Pons (tissue), 1 donor: ENCODE measurements at regions not wholly inside any gene's neighbourhood (a gene's known extent, or its start where the extent isn't known, plus 50 kb on each side); places are given as distances from the start of the nearest gene placed in this dataset.

Experiments
- DNase-seq: peaks from one replicate; pipeline ENCODE4 v3.0.0-alpha.2; 2016; ENCODE audit warnings: low spot score

DNA sequence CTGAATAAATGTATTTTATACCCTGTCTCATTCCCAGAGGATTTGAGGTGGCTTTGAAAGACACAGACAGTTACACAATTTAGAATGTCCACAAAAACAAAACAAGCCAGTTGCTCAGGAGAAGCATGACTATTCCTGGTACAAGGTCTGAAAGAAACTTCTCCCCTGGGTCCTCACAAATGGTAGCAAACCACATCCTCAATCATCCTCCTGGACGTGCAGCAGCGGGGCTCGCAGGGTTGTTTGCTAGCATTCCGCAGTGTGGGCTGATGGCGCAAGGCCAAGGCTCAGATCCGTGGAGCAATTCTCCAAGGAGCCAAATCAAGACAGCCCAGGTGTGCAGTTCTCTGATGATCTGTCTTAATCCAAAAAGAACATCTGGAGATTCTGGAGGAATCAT, 210.3 kb downstream of the ACTL7B start:
- no peak for DNase-seq

GRCh38 chr9:108643731-108644510, 211.9 kb downstream of the ACTL7B start:
- no peak for DNase-seq

DNA sequence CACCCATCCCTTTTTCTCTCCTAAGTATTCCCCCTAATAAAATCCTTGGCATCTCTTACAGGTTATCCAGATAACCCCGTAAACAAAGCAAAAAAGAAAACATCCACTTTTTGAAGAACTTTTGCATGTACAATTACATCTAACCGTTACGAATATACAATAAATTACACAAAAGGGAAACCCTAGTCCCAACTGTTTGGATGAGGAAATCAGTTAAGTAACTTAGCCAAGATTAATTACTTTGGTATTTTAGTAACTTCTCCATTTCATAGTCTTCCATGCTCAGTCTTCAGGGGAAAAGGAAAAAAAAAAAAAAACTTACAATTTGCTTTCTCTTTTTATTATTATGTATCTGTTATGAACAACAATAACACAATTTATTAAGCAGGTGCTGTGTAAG, 212.9 kb downstream of the ACTL7B start:
- no peak for DNase-seq

GRCh38 chr9:108640230-108640629, 215.6 kb downstream of the ACTL7B start:
- DNase-seq = no peak

GRCh38 chr9:108639696-108640095, 216.1 kb downstream of the ACTL7B start:
- DNase-seq = no peak

DNA sequence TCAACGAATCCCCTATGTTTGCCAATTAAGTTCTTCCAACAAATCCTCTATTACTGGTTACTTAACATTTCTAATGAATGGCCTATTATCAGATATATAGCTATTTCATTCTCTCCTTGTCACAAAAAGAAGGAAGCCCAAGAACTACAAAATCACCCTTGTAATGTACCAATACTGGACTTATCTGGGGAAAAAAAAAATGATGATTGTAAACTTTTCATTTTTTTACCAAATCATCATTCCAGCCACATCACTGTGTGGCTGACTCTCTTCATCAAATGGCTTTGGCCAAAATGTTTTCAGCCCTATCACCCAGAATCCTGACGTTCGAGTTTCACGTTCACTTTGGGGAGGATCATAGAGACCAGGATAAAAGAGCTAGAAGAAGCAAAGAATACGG, 216.7 kb downstream of the ACTL7B start:
- no peak for DNase-seq

DNA sequence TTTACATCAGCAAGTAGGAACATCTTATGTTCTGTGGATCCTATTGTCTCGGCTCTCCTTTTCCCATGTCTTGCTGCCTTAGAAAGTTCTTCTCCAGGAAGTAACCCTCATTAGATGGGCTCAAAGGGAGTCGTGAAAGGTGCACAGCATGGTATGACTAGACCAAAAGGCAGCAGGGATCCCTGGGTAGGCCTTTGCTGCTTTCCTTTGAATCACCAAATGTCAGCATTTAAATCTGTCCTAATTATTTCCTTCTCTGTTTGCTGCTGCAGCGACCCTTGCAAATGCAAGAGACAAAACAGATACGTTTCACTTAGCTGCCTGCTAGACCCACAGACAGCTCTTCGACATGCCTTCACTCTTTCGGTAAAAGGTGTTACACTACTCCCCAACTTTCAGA, 218.4 kb downstream of the ACTL7B start:
- no peak for DNase-seq

DNA sequence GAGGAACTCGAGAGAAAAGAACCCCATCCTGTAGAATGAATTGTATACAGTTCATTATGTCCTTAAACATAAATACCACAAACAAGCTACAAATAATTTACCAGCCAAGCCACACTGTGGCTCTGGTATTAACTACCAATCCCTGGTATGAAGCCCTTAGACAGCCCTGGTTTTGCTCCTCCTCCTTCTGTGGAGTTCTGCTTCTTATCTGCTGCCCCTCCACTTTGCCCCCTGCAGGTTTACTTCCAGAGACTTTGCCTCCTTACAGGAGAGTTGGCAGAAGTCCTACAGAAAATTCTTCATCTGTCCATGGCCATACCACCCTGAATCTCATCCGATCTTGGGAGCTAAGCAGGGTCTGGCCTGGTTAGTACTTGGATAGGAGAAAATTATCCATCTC, 219.8 kb downstream of the ACTL7B start:
- DNase-seq = no peak

DNA sequence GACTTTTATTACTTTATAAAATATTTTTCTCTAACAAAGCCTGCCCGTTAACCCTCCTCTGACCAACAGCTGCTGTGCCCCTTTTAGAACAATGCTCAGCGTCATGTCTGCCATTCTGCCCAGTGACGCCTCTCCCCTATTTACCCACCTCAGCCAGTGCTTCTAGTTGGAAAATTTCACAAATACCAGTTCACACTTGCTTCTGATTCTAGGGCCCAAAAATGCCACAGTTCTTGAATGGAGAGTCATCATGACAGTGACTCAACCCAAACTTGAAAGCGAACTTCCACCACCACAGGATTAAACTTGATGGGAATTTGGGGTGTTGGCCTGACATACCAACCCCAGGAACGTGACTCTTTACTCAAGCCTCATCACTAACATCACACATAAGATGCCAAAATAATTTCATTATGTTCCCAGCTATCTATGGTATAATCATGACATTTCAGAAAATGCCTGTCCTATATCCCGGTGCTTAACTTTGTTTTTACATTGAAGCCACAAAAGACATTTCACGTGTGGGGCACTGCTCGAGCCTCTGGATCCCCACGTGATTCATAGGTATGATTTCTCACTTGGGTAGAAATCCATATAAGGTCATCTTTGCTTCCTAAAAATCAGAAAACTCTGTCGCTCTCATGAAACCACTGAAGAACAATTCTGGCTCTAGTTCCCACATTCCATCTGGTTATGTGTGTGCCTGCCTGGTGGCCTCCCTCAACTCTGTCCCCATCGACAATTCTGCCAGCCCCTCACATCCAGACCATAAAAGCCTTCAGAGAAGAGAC, 220.9 kb downstream of the ACTL7B start:
- no peak for DNase-seq

DNA sequence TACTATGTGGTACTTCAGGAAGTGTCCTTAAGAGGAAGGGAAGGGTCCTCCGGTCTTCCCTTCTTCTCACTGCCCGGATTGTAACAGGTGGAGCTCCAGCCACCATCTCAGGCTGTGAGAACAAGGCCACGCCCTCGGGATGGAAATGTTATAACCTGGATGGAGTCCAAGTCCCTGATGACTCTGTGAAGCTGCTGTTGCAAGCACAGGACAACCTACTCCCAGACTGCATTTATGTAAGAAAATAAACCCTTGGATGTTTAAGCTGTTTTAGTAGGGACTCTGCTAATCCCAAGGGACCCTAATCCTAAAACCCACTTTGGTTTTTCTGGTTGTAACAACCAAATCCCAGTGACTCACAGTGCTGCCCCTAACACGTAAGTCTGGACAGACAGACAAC, 221.6 kb downstream of the ACTL7B start:
- no peak for DNase-seq

- DNase-seq = no peak
Measured at GRCh38 chr9:108631496-108632285, 224.1 kb downstream of the ACTL7B start.

GRCh38 chr9:108628316-108628715, 227.5 kb downstream of the ACTL7B start:
- DNase-seq = no peak

GRCh38 chr9:108626743-108627142, 229.0 kb downstream of the ACTL7B start:
- no peak for DNase-seq

DNA sequence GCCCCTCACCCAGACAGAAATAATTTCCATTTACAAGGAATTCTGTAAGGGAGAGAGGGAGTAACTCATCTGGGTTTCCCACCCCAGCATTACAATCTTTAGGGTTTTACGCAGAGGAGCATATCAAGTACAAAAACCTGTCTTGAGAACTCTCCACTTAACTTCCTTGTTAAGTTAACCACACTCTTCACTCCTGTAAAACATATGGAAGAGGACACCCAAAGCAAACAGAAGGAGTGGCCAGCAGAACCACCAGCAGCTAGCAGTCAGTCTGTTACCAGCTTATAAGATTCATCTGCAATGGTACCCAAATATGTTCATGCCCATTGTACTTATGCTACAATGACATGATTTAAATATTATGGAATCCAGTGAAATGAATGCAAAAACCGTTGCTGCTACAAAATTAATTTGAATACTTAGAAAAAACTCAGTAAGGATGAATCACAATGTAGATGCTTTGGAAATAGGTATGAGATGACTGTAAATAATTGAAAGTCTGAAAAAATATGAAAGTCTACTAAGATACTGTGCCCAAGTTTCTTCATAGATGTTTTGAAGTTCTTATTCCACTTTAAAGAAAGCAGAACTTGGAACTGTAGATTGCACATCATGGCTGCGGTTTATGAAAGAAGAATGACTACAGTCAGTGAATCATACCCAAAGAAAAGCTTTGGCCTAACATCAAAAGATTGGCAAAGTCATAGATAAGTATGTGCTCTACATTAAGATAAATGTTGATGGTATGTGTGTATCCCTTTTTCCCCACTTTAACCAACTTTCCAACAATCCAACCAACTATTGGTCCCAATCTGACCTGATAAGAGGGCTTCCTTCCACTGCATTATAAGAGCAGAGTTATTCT, 233.6 kb downstream of the ACTL7B start:
- DNase-seq = no peak

DNA sequence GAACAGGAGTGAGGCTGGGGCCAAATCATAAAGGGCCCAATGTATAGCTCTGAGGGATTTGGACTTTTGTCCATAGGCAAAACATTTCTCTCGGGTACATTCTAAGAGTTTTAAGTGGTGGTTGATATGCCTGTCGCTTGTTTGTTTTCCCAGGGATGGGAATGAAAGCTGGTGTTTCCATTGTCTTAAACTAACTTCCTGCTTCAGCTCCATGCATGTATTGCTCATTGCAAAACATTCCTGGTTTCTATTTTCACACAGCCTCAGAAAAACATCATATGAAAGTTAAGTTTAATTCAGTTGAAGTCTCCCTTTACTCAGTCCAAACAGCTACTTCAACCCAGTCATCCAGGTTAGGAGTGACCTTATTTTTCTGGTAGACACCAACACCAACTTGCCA, 235.0 kb downstream of the ACTL7B start:
- DNase-seq = no peak

GRCh38 chr9:108618906-108619550, 236.8 kb downstream of the ACTL7B start:
- no peak for DNase-seq

DNA sequence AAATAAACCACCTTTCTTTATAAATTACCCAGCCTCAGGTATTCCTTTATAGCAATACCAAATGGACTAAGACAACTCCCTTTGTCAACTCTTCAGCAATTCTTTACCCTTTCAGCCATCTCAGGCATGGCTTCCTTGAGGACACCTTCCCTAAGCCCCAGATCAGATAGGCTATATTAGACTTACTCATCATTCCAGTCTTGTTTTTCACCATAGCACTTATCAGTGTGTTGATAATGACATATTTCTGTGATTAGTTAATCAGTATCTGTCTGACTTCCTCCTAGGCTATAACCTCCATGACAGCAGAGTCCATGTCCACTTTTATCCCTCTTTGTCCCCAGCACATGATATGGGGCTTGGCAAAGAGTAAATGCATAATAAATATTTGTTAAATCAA, 238.1 kb downstream of the ACTL7B start:
- no peak for DNase-seq

- no peak for DNase-seq
Measured at GRCh38 chr9:108615152-108615551, 240.6 kb downstream of the ACTL7B start.

GRCh38 chr9:108612513-108612912, 243.3 kb downstream of the ACTL7B start:
- no peak for DNase-seq

DNA sequence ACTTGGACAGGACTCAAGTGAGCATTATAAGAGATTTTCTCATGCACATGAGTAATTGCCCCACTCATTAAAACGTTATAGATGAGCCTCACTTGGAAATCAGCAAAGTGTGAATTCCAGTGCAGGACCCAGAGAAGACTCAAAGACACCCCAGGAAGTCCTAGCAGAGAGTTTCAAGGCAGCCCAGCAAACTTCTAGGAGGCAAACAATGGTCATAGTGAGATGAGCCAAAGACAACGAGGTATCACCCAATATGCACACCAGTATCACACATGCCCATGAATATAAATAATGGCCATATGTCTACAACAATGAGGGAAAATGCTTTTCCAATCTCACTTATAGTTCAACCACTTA, 245.9 kb downstream of the ACTL7B start:
- DNase-seq = no peak

DNA sequence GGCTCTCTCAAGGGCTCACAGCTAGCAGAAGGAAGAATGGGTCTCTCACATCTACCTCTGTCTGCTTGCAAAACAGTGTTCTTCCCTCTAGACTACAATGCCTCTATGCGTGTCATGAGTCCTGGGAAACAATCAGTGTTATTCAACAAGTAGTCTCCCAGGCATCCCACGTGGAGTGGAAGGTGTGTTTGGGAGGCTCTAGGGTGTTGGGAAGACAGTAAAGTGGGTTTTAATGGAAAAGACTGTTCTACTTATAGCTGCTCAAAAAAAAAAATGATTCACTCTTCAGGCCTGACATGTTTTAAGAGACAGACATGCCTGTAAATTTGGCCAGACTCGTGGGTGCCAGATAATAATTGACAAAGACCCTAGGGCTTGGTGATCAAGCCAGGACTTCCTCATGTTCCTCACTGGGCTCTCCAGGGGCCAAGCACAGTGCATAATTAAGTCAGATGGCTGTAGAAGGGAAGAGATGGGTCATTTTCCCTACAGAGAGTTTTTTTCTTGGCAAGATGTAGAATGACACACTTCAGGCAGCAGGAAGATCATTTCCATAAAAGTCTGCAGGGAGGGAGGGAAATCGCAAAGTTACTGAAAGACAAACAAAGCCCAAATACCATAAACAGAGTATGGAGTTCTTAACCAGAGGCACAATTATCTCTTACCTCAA, 246.4 kb downstream of the ACTL7B start:
- no peak for DNase-seq
